ENCODE measurements at regions not wholly inside any gene's neighbourhood (a gene's known extent, or its start where the extent isn't known, plus 50 kb on each side); places are given as distances from the start of the nearest gene placed in this dataset.
"Not testable (repeated sequence)": the region's sequence is repeated elsewhere in the genome, so short reads cannot be mapped to it uniquely, and the experiment has no call there.

GRCh38 chr16:59405802-59406201, 671.7 kb upstream of the GOT2 start:
- no peak for DNase-seq

GRCh38 chr16:59404509-59404908, 670.4 kb upstream of the GOT2 start:
- DNase-seq = no peak

GRCh38 chr16:59400830-59401229, 666.7 kb upstream of the GOT2 start:
- DNase-seq = no peak

- no peak for DNase-seq
Measured at GRCh38 chr16:59397638-59398037, 663.5 kb upstream of the GOT2 start.

GRCh38 chr16:59394526-59394925, 660.4 kb upstream of the GOT2 start:
- DNase-seq = no peak

GRCh38 chr16:59392911-59393310, 658.8 kb upstream of the GOT2 start:
- DNase-seq = no peak

- DNase-seq = no peak
Measured at GRCh38 chr16:59391617-59392364, 657.7 kb upstream of the GOT2 start.

- DNase-seq = peak; percentile 54
Measured at GRCh38 chr16:59385959-59386358, 651.8 kb upstream of the GOT2 start.

- DNase-seq = peak; percentile 5
Measured at GRCh38 chr16:59385491-59385890, 651.4 kb upstream of the GOT2 start.

- no peak for DNase-seq
Measured at GRCh38 chr16:59373632-59374031, 639.5 kb upstream of the GOT2 start.

GRCh38 chr16:59370717-59371116, 636.6 kb upstream of the GOT2 start:
- DNase-seq = no peak

- no peak for DNase-seq
Measured at GRCh38 chr16:59369523-59369922, 635.4 kb upstream of the GOT2 start.

- no peak for DNase-seq
Measured at GRCh38 chr16:59368586-59368985, 634.5 kb upstream of the GOT2 start.

GRCh38 chr16:59356709-59357108, 622.6 kb upstream of the GOT2 start:
- peak; percentile 5 for DNase-seq

GRCh38 chr16:59356144-59356543, 622.0 kb upstream of the GOT2 start:
- no peak for DNase-seq

GRCh38 chr16:59355704-59356103, 621.6 kb upstream of the GOT2 start:
- no peak for DNase-seq

- no peak for DNase-seq
Measured at GRCh38 chr16:59351305-59351903, 617.3 kb upstream of the GOT2 start.

GRCh38 chr16:59350670-59351069, 616.6 kb upstream of the GOT2 start:
- DNase-seq = no peak

- DNase-seq = no peak
Measured at GRCh38 chr16:59342669-59343068, 608.6 kb upstream of the GOT2 start.

GRCh38 chr16:59341368-59341767, 607.3 kb upstream of the GOT2 start:
- DNase-seq = peak; percentile 9

GRCh38 chr16:59339871-59340270, 605.8 kb upstream of the GOT2 start:
- no peak for DNase-seq

GRCh38 chr16:59336136-59336695, 602.1 kb upstream of the GOT2 start:
- no peak for DNase-seq

GRCh38 chr16:59331708-59332107, 597.6 kb upstream of the GOT2 start:
- not testable (repeated sequence) for DNase-seq
